ENCODE measurements at regions not wholly inside any gene's neighbourhood (a gene's known extent, or its start where the extent isn't known, plus 50 kb on each side); places are given as distances from the start of the nearest gene placed in this dataset.
"Not testable (repeated sequence)": the region's sequence is repeated elsewhere in the genome, so short reads cannot be mapped to it uniquely, and the experiment has no call there.

- POLR2A ChIA-PET = no interaction called here
- BruUV-seq (replicated peaks) = no TSS peak
- Histone ChIP-seq H3K4me3 (ENCODE audit: low read depth, low read length, poor library complexity, severe bottlenecking) (no peak overlapping the region), H3K36me3 (ENCODE audit: insufficient read depth, low read length) (no peaks in the 10 kb centered on the region), H2AFZ (ENCODE audit: low read length) (no peak overlapping the region), H4K20me1 (ENCODE audit: insufficient read depth, low read length) (no peaks in the 10 kb centered on the region), H3K79me2 (ENCODE audit: insufficient read depth, low read depth, low read length) (no peaks in the 10 kb centered on the region), H3K4me2 (ENCODE audit: low read length) (no peak overlapping the region), H3K4me1 (ENCODE audit: insufficient read depth, low read length, poor library complexity, severe bottlenecking) (no peaks in the 10 kb centered on the region), H3K9me2 (ENCODE audit: insufficient read depth, low read length) (no peaks in the 10 kb centered on the region), H3K9me3 (ENCODE audit: low read length) (no peaks in the 10 kb centered on the region), H3K27ac (ENCODE audit: low read depth, low read length, poor library complexity, severe bottlenecking) (no peak overlapping the region)
- CTCF ChIA-PET (ENCODE audit: unreplicated experiment) = no interaction called here
- no peak for TF ChIP-seq EZH2phosphoT487 (IDR thresholded peaks at IDR 0.05; ENCODE audit: borderline replicate concordance, low read depth, low read length)
- no peak for TF ChIP-seq CTCF (conservative IDR thresholded peaks at IDR 0.05; ENCODE audit: low read length)
- intact Hi-C loops (cut with micrococcal nuclease; ENCODE audit: unreplicated experiment) = no loop called here
- no peak for DNase-seq (ENCODE audit: low spot score)
Measured at GRCh38 chr7:116407165-116407564, 92.4 kb upstream of the CAV2 start.

- Histone ChIP-seq H2AFZ (ENCODE audit: low read length) (no peak overlapping the region), H3K4me1 (ENCODE audit: insufficient read depth, low read length, poor library complexity, severe bottlenecking) (no peaks in the 10 kb centered on the region), H3K79me2 (ENCODE audit: insufficient read depth, low read depth, low read length) (no peaks in the 10 kb centered on the region), H4K20me1 (ENCODE audit: insufficient read depth, low read length) (no peaks in the 10 kb centered on the region), H3K9me3 (ENCODE audit: low read length) (no peaks in the 10 kb centered on the region), H3K36me3 (ENCODE audit: insufficient read depth, low read length) (no peaks in the 10 kb centered on the region), H3K9me2 (ENCODE audit: insufficient read depth, low read length) (no peaks in the 10 kb centered on the region), H3K4me2 (ENCODE audit: low read length) (no peak overlapping the region), H3K27ac (ENCODE audit: low read depth, low read length, poor library complexity, severe bottlenecking) (no peak overlapping the region), H3K4me3 (ENCODE audit: low read depth, low read length, poor library complexity, severe bottlenecking) (no peak overlapping the region)
- no peak for DNase-seq (ENCODE audit: low spot score)
- intact Hi-C loops (cut with micrococcal nuclease; ENCODE audit: unreplicated experiment) = no loop called here
- TF ChIP-seq EZH2phosphoT487 (IDR thresholded peaks at IDR 0.05; ENCODE audit: borderline replicate concordance, low read depth, low read length) (no peak), CTCF (conservative IDR thresholded peaks at IDR 0.05; ENCODE audit: low read length) (no peak)
- BruUV-seq (replicated peaks) = no TSS peak
- CTCF ChIA-PET (ENCODE audit: unreplicated experiment) = no interaction called here
- POLR2A ChIA-PET = no interaction called here
Measured at GRCh38 chr7:116408166-116408565, 91.4 kb upstream of the CAV2 start.

GRCh38 chr7:116408831-116409453 is 90.6 kb upstream of the CAV2 start:
- POLR2A ChIA-PET; BruUV-seq (replicated peaks); H3K9me3 ChIP-seq (ENCODE audit: low read length); H3K27ac ChIP-seq (ENCODE audit: low read depth, low read length, poor library complexity, severe bottlenecking); DNase-seq (ENCODE audit: low spot score); H3K36me3 ChIP-seq (ENCODE audit: insufficient read depth, low read length); H3K9me2 ChIP-seq (ENCODE audit: insufficient read depth, low read length); H3K4me1 ChIP-seq (ENCODE audit: insufficient read depth, low read length, poor library complexity, severe bottlenecking); H2AFZ ChIP-seq (ENCODE audit: low read length); H3K4me3 ChIP-seq (ENCODE audit: low read depth, low read length, poor library complexity, severe bottlenecking); CTCF ChIA-PET (ENCODE audit: unreplicated experiment); H3K79me2 ChIP-seq (ENCODE audit: insufficient read depth, low read depth, low read length); H4K20me1 ChIP-seq (ENCODE audit: insufficient read depth, low read length); intact Hi-C loops (cut with micrococcal nuclease; ENCODE audit: unreplicated experiment); H3K4me2 ChIP-seq (ENCODE audit: low read length): not testable (repeated sequence)

GRCh38 chr7:116410694-116411093 is 88.8 kb upstream of the CAV2 start:
- CTCF ChIA-PET (ENCODE audit: unreplicated experiment); POLR2A ChIA-PET: not testable (repeated sequence)

More at GRCh38 chr7:116410694-116411093, 88.8 kb upstream of the CAV2 start:
- H3K4me1 ChIP-seq (ENCODE audit: insufficient read depth, low read length, poor library complexity, severe bottlenecking); H2AFZ ChIP-seq (ENCODE audit: low read length); H3K27ac ChIP-seq (ENCODE audit: low read depth, low read length, poor library complexity, severe bottlenecking); DNase-seq (ENCODE audit: low spot score); BruUV-seq (replicated peaks); intact Hi-C loops (cut with micrococcal nuclease; ENCODE audit: unreplicated experiment); H3K4me3 ChIP-seq (ENCODE audit: low read depth, low read length, poor library complexity, severe bottlenecking); H3K79me2 ChIP-seq (ENCODE audit: insufficient read depth, low read depth, low read length); H3K4me2 ChIP-seq (ENCODE audit: low read length); H3K36me3 ChIP-seq (ENCODE audit: insufficient read depth, low read length); H4K20me1 ChIP-seq (ENCODE audit: insufficient read depth, low read length); H3K9me3 ChIP-seq (ENCODE audit: low read length); H3K9me2 ChIP-seq (ENCODE audit: insufficient read depth, low read length): not testable (repeated sequence)

All from OCI-LY7 (cell line).